HAP-1 (cell line): ENCODE measurements at regions not wholly inside any gene's neighbourhood (a gene's known extent, or its start where the extent isn't known, plus 50 kb on each side); places are given as distances from the start of the nearest gene placed in this dataset.
"Not testable (repeated sequence)": the region's sequence is repeated elsewhere in the genome, so short reads cannot be mapped to it uniquely, and the experiment has no call there.

Source experiments
- DNase-seq, 2 experiments: peaks; one replicate each; pipeline ENCODE4 v3.0.0-alpha.2; 2016 to 2020; ENCODE audit warnings: low spot score in 2 of 2
- H3K27me3 ChIP-seq: fragments of 250-450 bp; sonication (Bioruptor Pico); 2 replicates; pipeline ENCODE4 v1.5.1; 2020; ENCODE audit warnings: low read depth, mild to moderate bottlenecking, moderate library complexity
- H3K36me3 ChIP-seq: fragments of 250-450 bp; sonication (Bioruptor Pico); replicated peaks from 2 replicates; pipeline ENCODE4 v1.5.1; 2020; ENCODE audit warnings: mild to moderate bottlenecking
- H3K4me1 ChIP-seq: fragments of 250-450 bp; sonication (Bioruptor Pico); 2 replicates; pipeline ENCODE4 v1.5.1; 2020; ENCODE audit warnings: mild to moderate bottlenecking
- H3K4me3 ChIP-seq: fragments of 250-450 bp; sonication (Bioruptor Pico); 2 replicates; pipeline ENCODE4 v1.5.1; 2020; ENCODE audit warnings: mild to moderate bottlenecking, moderate library complexity
- H3K9me3 ChIP-seq: fragments of 250-450 bp; sonication (Bioruptor Pico); 2 replicates; pipeline ENCODE4 v1.5.1; 2020; ENCODE audit warnings: mild to moderate bottlenecking, moderate library complexity
- in situ Hi-C: fragments of 300-500 bp; cut with MboI; formaldehyde crosslinking; loops from 3 replicates; pipeline ENCODE4 v1.14.3; 2020; ENCODE audit warnings: low sequenced_read_pairs, inconsistent platforms, mixed read lengths

GRCh38 chr5:108696951-108697715, 50.6 kb upstream of the FER start:
- in situ Hi-C loops = no loop called here
- H3K4me1 ChIP-seq = peaks cover 28% of the 10 kb centered on the region
- H3K36me3 ChIP-seq = no peaks in the 10 kb centered on the region
- DNase-seq = peak in 1 of 2 experiments; percentile 23
- no peak overlapping the region for H3K4me3 ChIP-seq
- no peaks in the 10 kb centered on the region for H3K9me3 ChIP-seq
- H3K27me3 ChIP-seq = no peaks in the 10 kb centered on the region

- H3K4me1 ChIP-seq = peaks cover 28% of the 10 kb centered on the region
- no peak for DNase-seq
- no peak overlapping the region for H3K4me3 ChIP-seq
- no peaks in the 10 kb centered on the region for H3K27me3 ChIP-seq
- no peaks in the 10 kb centered on the region for H3K36me3 ChIP-seq
- in situ Hi-C loops = no loop called here
- H3K9me3 ChIP-seq = no peaks in the 10 kb centered on the region
These were observed 51.3 kb upstream of the FER start for GRCh38 chr5:108696407-108696806.

DNA sequence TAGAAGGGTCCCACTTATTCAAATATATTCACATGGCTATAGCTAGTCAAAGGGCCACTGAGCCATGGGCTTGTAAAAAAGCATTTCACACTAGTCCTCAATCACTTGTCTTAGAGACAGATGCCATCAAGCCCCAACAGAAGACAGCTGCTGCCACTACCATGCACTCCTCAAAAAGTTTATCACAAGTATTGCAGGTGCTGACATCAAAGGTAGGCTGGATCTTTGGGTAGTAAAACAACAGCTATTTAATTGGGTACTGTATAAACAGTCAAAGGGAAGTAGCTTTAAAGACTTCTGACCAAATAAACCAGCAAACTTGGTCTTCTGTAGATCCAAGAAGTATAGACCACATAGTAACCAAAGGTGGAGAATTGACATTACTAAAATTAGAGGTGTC, 59.2 kb upstream of the FER start:
- Histone ChIP-seq H3K36me3 (no peaks in the 10 kb centered on the region), H3K27me3 (no peaks in the 10 kb centered on the region), H3K4me1 (peaks cover 34% of the 10 kb centered on the region), H3K4me3 (no peak overlapping the region), H3K9me3 (no peaks in the 10 kb centered on the region)
- DNase-seq = no peak
- in situ Hi-C loops = no loop called here

GRCh38 chr5:108687595-108688200, 60.0 kb upstream of the FER start:
- H3K9me3 ChIP-seq = no peaks in the 10 kb centered on the region
- no peak for DNase-seq
- peaks cover 34% of the 10 kb centered on the region for H3K4me1 ChIP-seq
- H3K27me3 ChIP-seq = no peaks in the 10 kb centered on the region
- H3K36me3 ChIP-seq = no peaks in the 10 kb centered on the region
- no peak overlapping the region for H3K4me3 ChIP-seq
- in situ Hi-C loops = no loop called here

DNA sequence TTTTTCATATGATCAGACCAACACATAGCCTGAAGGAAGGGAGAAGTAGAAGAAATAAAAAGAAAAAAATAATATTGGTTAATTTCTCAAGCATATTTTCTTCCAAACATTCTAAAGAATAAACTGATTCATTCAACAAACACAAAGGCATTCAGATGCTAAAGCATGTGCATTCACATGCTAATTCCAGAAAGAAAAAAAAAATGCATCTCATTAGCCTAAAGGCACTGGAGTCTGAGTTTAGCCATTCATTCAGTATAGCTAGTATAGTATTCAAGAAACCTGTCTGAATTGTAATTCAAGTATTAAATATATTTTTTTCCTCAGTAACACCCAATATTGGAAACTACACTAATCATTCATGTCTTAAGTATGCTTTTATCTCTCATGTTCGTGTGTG, 61.0 kb upstream of the FER start:
- Histone ChIP-seq H3K4me3 (no peak overlapping the region), H3K27me3 (no peaks in the 10 kb centered on the region), H3K4me1 (peaks cover 34% of the 10 kb centered on the region), H3K36me3 (no peaks in the 10 kb centered on the region), H3K9me3 (no peaks in the 10 kb centered on the region)
- peak in 1 of 2 experiments; percentile 90 for DNase-seq
- in situ Hi-C loops = no loop called here

- peak in 1 of 2 experiments; percentile 82 for DNase-seq
- H3K36me3 ChIP-seq, H3K4me3 ChIP-seq, in situ Hi-C loops, H3K9me3 ChIP-seq, H3K27me3 ChIP-seq: not testable (repeated sequence)
- H3K4me1 ChIP-seq = peaks cover 38% of the 10 kb centered on the region
These were observed 62.1 kb upstream of the FER start for GRCh38 chr5:108685448-108686216.

GRCh38 chr5:108681079-108681921, 66.4 kb upstream of the FER start:
- H3K4me3 ChIP-seq = no peak overlapping the region
- peaks cover 22% of the 10 kb centered on the region for H3K4me1 ChIP-seq
- H3K27me3 ChIP-seq = no peaks in the 10 kb centered on the region
- DNase-seq = peak; percentile 58 to 84
- H3K36me3 ChIP-seq = no peaks in the 10 kb centered on the region
- H3K9me3 ChIP-seq = no peaks in the 10 kb centered on the region
- in situ Hi-C loops = no loop called here

DNA sequence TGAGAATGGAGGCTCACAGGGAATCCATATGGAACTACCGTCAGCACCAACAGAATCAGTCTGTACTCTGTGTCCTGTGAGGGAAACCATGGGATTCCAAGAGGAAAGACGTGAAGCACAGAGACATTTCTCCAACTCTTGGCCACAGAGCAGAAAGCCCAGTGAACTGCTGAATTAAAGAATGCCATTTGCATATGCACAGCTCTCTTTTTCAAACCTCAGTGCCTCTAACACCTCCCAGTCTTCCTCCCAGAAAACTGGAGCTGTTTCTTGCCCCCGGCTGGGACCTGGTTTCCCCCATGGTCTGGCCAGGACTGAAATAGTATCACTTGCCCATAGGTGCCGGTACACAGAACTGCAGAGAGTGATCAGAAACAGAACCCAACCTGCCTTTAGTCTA, 69.6 kb upstream of the FER start:
- H3K4me1 ChIP-seq = peaks cover 4% of the 10 kb centered on the region
- no peak for DNase-seq
- no peaks in the 10 kb centered on the region for H3K9me3 ChIP-seq
- H3K36me3 ChIP-seq = no peaks in the 10 kb centered on the region
- in situ Hi-C loops = no loop called here
- no peak overlapping the region for H3K4me3 ChIP-seq
- H3K27me3 ChIP-seq = no peaks in the 10 kb centered on the region

DNA sequence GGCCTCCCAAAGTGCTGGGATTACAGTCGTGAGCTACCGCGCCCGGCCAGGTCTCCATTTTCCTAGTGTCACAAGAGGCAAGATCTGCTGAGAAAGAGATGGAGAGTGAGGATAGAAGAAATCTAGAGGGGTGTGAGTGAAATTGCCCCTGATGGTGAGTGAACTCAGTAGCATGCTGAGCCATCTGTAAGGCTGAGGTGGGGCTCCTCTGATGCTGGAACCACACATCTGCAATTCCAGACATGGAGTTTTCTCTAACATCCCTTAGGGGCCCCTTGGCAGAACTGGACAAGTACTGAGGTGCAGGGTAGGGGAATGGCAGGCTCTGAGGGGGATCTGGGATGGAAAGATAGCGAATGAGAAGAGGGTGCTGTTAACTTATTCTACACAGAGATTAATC, 72.0 kb upstream of the FER start:
- no peaks in the 10 kb centered on the region for H3K36me3 ChIP-seq
- DNase-seq = no peak
- H3K4me3 ChIP-seq = no peak overlapping the region
- in situ Hi-C loops = no loop called here
- H3K4me1 ChIP-seq = 0 out of 2 replicates have a peak, but pooled peaks cover 3% of the 10 kb centered on the region
- no peaks in the 10 kb centered on the region for H3K9me3 ChIP-seq
- H3K27me3 ChIP-seq = 0 out of 2 replicates have a peak, but pooled peaks cover 2% of the 10 kb centered on the region

DNA sequence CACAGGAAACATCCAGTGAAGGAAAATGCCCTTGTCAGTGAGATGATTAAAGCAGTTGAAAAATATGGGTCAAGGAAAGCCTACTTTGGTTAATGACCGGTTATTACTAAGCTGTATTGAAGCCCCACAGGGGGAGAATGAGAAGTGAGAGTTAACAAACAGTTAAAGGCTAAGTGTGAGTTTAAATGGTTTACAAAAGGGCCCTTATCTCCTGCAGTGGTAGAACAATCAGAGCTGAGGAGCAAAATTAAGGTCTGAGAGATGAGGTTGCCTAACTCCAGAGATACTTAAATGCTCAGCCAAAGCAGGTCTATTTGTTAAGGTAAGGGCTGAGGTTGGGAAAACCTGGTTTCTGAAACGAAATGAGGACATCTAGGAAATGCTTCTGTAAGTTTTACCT, 75.1 kb upstream of the FER start:
- no peaks in the 10 kb centered on the region for H3K9me3 ChIP-seq
- H3K4me3 ChIP-seq = no peak overlapping the region
- H3K4me1 ChIP-seq = peaks cover 18% of the 10 kb centered on the region
- in situ Hi-C loops = no loop called here
- DNase-seq = no peak
- no peaks in the 10 kb centered on the region for H3K36me3 ChIP-seq
- H3K27me3 ChIP-seq = 0 out of 2 replicates have a peak, but pooled peaks cover 2% of the 10 kb centered on the region

DNA sequence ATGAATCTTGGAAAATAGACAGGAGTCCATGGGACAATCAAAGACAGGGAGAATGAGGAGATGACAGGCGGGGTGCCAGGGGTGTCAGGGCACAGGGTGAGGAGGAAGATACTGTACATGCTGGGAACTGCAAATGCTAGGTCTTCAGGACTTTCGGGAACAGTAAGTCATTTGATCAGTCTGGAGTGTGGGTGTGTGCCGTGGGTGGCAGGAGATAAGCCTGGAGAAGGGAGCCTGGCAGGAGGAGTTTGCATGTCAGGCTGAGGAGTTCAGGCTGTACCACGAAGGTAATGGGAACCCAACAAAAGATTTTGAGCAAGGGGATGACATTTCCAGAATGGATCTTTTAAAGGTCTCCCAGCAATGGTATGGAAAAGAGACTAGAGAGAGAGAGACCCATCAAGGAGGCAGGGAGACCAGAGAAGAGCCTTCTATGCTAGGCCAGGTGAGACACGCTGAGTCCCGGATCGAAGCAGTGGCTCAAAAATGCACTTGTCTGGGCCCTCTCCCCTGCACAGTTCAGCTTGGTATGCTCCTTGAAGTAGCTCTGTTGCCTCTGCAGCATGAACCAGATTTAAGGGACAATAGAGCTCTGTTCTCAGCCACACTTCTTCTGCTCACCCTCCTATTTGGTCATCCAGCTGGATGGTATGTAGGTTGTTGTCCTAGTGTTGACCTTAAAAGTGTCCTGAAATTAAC, 77.0 kb upstream of the FER start:
- H3K4me1 ChIP-seq = peaks cover 18% of the 10 kb centered on the region
- H3K36me3 ChIP-seq = no peaks in the 10 kb centered on the region
- no peaks in the 10 kb centered on the region for H3K9me3 ChIP-seq
- in situ Hi-C loops = no loop called here
- DNase-seq = no peak
- H3K27me3 ChIP-seq = 0 out of 2 replicates have a peak, but pooled peaks cover 2% of the 10 kb centered on the region
- no peak overlapping the region for H3K4me3 ChIP-seq

DNA sequence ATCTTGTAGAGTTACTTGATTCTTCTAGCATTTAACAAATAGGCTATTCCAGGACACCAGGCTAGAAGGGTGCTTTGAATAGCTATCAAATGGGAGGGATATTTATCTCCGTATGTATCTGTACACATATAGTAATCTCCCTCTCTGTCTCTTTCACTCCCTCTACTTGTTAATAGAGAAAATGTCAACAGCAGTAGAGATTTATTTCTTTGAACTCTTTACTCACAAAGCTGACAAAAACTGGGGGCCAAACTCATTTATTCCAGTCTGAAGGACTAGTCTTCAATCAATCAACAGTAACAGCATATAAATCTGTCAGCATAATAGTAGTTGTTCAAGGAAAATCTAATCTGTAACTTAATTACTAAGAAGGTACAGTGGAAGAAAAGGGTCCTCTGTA, 78.2 kb upstream of the FER start:
- H3K4me3 ChIP-seq = no peak overlapping the region
- peaks cover 18% of the 10 kb centered on the region for H3K4me1 ChIP-seq
- in situ Hi-C loops = no loop called here
- peak; percentile 60 to 99 for DNase-seq
- H3K9me3 ChIP-seq = no peaks in the 10 kb centered on the region
- H3K27me3 ChIP-seq = 0 out of 2 replicates have a peak, but pooled peaks cover 2% of the 10 kb centered on the region
- no peaks in the 10 kb centered on the region for H3K36me3 ChIP-seq
